ENCODE measurements at regions not wholly inside any gene's neighbourhood (a gene's known extent, or its start where the extent isn't known, plus 50 kb on each side); places are given as distances from the start of the nearest gene placed in this dataset.

GRCh38 chr13:40391788-40392187 is 274.7 kb downstream of the FOXO1 start:
- DNase-seq (ENCODE audit: low read depth): no peak
- TF ChIP-seq CTCF (conservative IDR thresholded peaks at IDR 0.05; ENCODE audit: low read length): no peak
- no peak overlapping the region for H3K4me3 ChIP-seq (ENCODE audit: low read length)

DNA sequence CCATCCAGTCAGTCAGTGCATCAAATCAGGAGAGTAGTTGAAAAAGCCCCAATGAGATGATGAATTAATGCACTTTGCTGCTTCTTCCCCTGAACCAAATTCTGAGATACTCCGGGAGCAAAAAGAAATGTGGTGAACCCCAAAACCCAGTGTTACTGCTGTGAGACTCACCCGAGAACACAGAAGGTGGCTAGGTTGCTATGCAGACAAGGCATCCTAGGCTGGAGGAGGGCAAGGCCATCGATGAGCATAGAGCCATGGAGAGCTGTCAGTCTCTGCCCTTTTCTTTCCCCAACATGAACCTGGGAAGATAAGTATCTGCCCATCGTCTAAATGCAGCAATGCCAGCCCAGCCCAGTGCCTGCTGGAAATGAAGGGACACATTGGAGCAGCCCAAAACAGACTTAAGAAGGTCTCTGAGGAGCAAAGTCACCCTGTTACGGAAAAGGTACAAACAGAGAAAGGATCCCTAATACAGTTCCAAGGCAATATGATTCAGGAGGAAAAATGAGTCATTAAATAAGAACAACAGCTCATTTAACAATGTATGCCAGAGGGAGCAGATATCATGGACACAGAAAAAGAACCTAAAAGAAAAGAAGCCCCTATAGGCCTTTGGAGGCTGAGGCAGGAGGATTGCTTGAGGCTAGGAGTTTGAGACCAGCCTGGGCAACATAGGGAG is 272.0 kb downstream of the FOXO1 start:
- TF ChIP-seq CTCF (conservative IDR thresholded peaks at IDR 0.05; ENCODE audit: low read length): no peak
- H3K4me3 ChIP-seq (ENCODE audit: low read length): no peak overlapping the region
- DNase-seq (ENCODE audit: low read depth): no peak

DNA sequence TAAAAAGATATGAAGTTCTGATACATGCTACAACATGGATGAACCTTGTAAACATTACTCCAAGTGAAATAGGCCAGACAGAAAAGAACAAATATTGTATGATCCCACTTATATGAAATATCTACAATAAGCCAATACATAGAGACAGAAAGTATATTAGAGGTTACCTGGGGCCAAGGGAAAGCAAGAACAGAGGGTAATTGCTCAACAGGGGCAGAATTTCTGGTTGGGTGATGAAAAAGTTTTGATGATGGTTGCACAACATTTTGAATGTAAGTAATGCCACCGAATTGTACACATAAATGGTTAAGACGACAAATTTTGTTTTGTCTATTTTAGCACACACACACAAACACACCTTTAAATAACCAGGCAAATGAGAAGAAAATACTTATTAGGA is 268.4 kb downstream of the FOXO1 start:
- no peak for TF ChIP-seq CTCF (conservative IDR thresholded peaks at IDR 0.05; ENCODE audit: low read length)
- no peak overlapping the region for H3K4me3 ChIP-seq (ENCODE audit: low read length)
- DNase-seq (ENCODE audit: low read depth): no peak

- TF ChIP-seq CTCF (conservative IDR thresholded peaks at IDR 0.05; ENCODE audit: low read length): no peak
- no peak overlapping the region for H3K4me3 ChIP-seq (ENCODE audit: low read length)
- DNase-seq (ENCODE audit: low read depth): no peak
These were observed 266.7 kb downstream of the FOXO1 start for GRCh38 chr13:40399756-40400155.

GRCh38 chr13:40401911-40402776 is 264.3 kb downstream of the FOXO1 start:
- DNase-seq (ENCODE audit: low read depth): peak; percentile 96
- TF ChIP-seq CTCF (conservative IDR thresholded peaks at IDR 0.05; ENCODE audit: low read length): no peak
- H3K4me3 ChIP-seq (ENCODE audit: low read length): peak overlapping the region; percentile 38

DNA sequence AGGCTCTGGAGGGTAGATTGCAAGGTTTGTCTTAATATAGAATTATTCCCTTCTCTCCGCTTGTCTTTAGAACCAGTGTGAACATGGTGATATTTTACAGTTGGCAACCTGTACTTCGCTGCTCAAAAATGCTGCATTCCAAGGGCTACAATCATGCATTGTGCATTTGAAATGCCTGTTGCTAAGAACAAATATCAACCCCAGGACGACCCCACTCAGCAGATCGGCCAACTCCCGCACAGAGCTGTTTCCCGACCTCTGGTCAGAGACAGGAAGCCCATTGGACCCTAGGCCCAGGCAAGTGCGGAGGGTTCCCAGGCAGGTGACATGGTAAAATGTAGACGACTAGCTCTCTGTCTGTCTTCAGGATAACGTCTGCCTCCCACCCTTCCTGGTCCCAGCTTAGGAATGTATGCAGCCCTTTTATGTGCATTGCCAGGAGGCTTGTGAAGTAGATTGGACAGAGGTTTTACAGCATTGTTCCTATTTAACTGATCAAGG is 263.5 kb downstream of the FOXO1 start:
- no peak overlapping the region for H3K4me3 ChIP-seq (ENCODE audit: low read length)

More for the DNA sequence above, 263.5 kb downstream of the FOXO1 start:
- DNase-seq (ENCODE audit: low read depth): peak; percentile 68
- TF ChIP-seq CTCF (conservative IDR thresholded peaks at IDR 0.05; ENCODE audit: low read length): no peak

All from AG10803 (cell line).